WTC11 (cell line): ENCODE measurements at regions not wholly inside any gene's neighbourhood (a gene's known extent, or its start where the extent isn't known, plus 50 kb on each side); places are given as distances from the start of the nearest gene placed in this dataset.

ENCODE experiments used
- ATAC-seq: fragments of 200-7000 bp; cut with Tn5 transposase; 2 replicates; pipeline ENCODE4 v1.10.0; 2021; ENCODE audit warnings: mild to moderate bottlenecking, moderate library complexity
- CTCF ChIA-PET: fragments of 300-600 bp; sonication (Branson Sonifier 250); formaldehyde crosslinking; loops from one replicate; lab custom pipeline; 2021; ENCODE audit warnings: antibody characterized with exemption; lab: Charles Lee
- POLR2A ChIA-PET: fragments of 350-600 bp; sonication (Branson Sonifier 250); formaldehyde crosslinking; loops from one replicate; lab custom pipeline; 2021; ENCODE audit warnings: antibody characterized with exemption; lab: Charles Lee
- DNase-seq: peaks from one replicate; pipeline ENCODE4 v3.0.0; 2021; ENCODE audit warnings: low spot score
- H3K27ac Mint-ChIP-seq: 2 replicates; pipeline ENCODE4 v1.8.0; 2021; ENCODE audit warnings: mixed read lengths
- H3K27me3 Mint-ChIP-seq: 2 replicates; pipeline ENCODE4 v1.8.0; 2021; ENCODE audit warnings: low read depth, mild to moderate bottlenecking, moderate library complexity, mixed read lengths
- H3K36me3 Mint-ChIP-seq: 2 replicates; pipeline ENCODE4 v1.8.0; 2021; ENCODE audit warnings: mixed read lengths
- H3K4me1 Mint-ChIP-seq: 2 replicates; pipeline ENCODE4 v1.8.0; 2022; ENCODE audit warnings: mixed read lengths
- H3K4me3 Mint-ChIP-seq: 2 replicates; pipeline ENCODE4 v1.8.0; 2021; ENCODE audit warnings: mild to moderate bottlenecking, moderate library complexity, mixed read lengths
- H3K9me3 Mint-ChIP-seq: 2 replicates; pipeline ENCODE4 v1.8.0; 2021; ENCODE audit warnings: mixed read lengths
- AFF4 ChIP-seq: sonication (generic); formaldehyde crosslinking; IDR thresholded peaks from 2 replicates; pipeline ENCODE4 v1.8.1; 2023; ENCODE audit warnings: mild to moderate bottlenecking, missing genetic modification reagents, borderline replicate concordance
- E2F5 ChIP-seq: sonication (generic); formaldehyde crosslinking; IDR thresholded peaks from 2 replicates; pipeline ENCODE4 v1.8.1; 2022; ENCODE audit warnings: mild to moderate bottlenecking, moderate library complexity, missing genetic modification reagents
- EMX1 ChIP-seq: fragments of 250-450 bp; sonication (Bioruptor Pico); IDR thresholded peaks from 2 replicates; pipeline ENCODE4 v1.8.0; 2021; ENCODE audit warnings: mild to moderate bottlenecking
- ERG ChIP-seq: fragments of 250-450 bp; sonication (Bioruptor Pico); IDR thresholded peaks from 2 replicates; pipeline ENCODE4 v1.8.0; 2021; ENCODE audit warnings: mild to moderate bottlenecking
- IRF2 ChIP-seq: sonication (generic); formaldehyde crosslinking; IDR thresholded peaks from 2 replicates; pipeline ENCODE4 v1.8.0; 2022; ENCODE audit warnings: low read depth, missing genetic modification reagents, borderline replicate concordance
- JAZF1 ChIP-seq: fragments of 250-450 bp; sonication (Bioruptor Pico); IDR thresholded peaks from 2 replicates; pipeline ENCODE4 v1.9.0; 2021; ENCODE audit warnings: moderate library complexity, mild to moderate bottlenecking, inconsistent platforms
- JUN ChIP-seq: sonication (generic); formaldehyde crosslinking; IDR thresholded peaks from 2 replicates; pipeline ENCODE4 v1.8.0; 2023; ENCODE audit warnings: mild to moderate bottlenecking, missing genetic modification reagents
- NFYB ChIP-seq: sonication (generic); formaldehyde crosslinking; conservative IDR thresholded peaks from 2 replicates; pipeline ENCODE4 v1.8.0; 2022; ENCODE audit warnings: low read depth, missing genetic modification reagents
- NR1H2 ChIP-seq: sonication (generic); formaldehyde crosslinking; IDR thresholded peaks from 2 replicates; pipeline ENCODE4 v1.9.0; 2021; ENCODE audit warnings: mild to moderate bottlenecking, moderate library complexity, missing genetic modification reagents
- SOX15 ChIP-seq: fragments of 250-450 bp; sonication (Bioruptor Pico); IDR thresholded peaks from 2 replicates; pipeline ENCODE4 v1.9.0; 2021; ENCODE audit warnings: mild to moderate bottlenecking
- ZNF138 ChIP-seq: sonication (generic); formaldehyde crosslinking; conservative IDR thresholded peaks from 2 replicates; pipeline ENCODE4 v1.8.1; 2022; ENCODE audit warnings: mild to moderate bottlenecking, moderate library complexity, missing genetic modification reagents
- TF ChIP-seq, protein P1 (sequence below): sonication (generic); formaldehyde crosslinking; IDR thresholded peaks from 2 replicates; pipeline ENCODE4 v1.8.0; 2022; ENCODE audit warnings: mild to moderate bottlenecking, missing genetic modification reagents
- TF ChIP-seq, protein P2 (sequence below): sonication (generic); formaldehyde crosslinking; IDR thresholded peaks from 2 replicates; pipeline ENCODE4 v1.8.1; 2022; ENCODE audit warnings: low read depth, mild to moderate bottlenecking, moderate library complexity, missing genetic modification reagents, borderline replicate concordance

- TF ChIP-seq ERG (CRISPR knock-in tag) (no peak), ZNF138 (no peak), AFF4 (CRISPR knock-in tag) (no peak), NR1H2 (CRISPR knock-in tag) (no peak), NFYB (CRISPR knock-in tag) (no peak), SOX15 (CRISPR knock-in tag) (no peak), E2F5 (no peak)
- TF ChIP-seq, protein P1, sequence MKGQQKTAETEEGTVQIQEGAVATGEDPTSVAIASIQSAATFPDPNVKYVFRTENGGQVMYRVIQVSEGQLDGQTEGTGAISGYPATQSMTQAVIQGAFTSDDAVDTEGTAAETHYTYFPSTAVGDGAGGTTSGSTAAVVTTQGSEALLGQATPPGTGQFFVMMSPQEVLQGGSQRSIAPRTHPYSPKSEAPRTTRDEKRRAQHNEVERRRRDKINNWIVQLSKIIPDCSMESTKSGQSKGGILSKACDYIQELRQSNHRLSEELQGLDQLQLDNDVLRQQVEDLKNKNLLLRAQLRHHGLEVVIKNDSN (CRISPR knock-in tag), result no peak
- TF ChIP-seq, all 79 proteins: peak for 0
Observed at GRCh38 chr6:8237668-8238067, 135.3 kb upstream of the EEF1E1 start (continued).

DNA sequence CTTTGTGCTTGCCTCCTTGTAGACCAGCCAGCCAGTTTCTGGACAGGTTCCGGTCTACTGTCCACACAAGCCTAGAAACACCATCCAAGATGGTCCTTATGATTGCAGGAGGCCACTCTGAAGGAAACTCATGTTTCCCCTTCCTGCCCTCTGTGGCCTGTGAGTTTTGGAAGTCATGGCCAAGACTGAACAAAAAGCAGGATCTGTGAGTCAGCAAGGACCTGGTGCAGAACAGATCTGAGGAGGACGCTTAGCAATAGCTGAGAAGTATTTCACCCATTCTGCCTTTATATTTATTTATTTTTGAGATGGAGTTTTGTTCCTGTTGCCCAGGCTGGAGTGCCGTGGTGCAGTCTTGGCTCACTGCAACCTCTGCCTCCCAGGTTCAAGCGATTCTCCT lies 134.6 kb upstream of the EEF1E1 start:
- CTCF ChIA-PET, result no interaction called here
- TF ChIP-seq JAZF1 (CRISPR knock-in tag) (no peak), IRF2 (no peak), JUN (no peak)
- TF ChIP-seq, protein P2, sequence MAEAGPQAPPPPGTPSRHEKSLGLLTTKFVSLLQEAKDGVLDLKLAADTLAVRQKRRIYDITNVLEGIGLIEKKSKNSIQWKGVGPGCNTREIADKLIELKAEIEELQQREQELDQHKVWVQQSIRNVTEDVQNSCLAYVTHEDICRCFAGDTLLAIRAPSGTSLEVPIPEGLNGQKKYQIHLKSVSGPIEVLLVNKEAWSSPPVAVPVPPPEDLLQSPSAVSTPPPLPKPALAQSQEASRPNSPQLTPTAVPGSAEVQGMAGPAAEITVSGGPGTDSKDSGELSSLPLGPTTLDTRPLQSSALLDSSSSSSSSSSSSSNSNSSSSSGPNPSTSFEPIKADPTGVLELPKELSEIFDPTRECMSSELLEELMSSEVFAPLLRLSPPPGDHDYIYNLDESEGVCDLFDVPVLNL (CRISPR knock-in tag), result no peak
- TF ChIP-seq, all 79 proteins: peak for 0
- Mint-ChIP-seq H3K27me3 (peaks cover 8% of the 10 kb centered on the region), H3K4me1 (peaks cover 16% of the 10 kb centered on the region), H3K4me3 (no peak overlapping the region), H3K36me3 (no peaks in the 10 kb centered on the region), H3K27ac (no peak overlapping the region), H3K9me3 (no peaks in the 10 kb centered on the region)
- DNase-seq (no peak), ATAC-seq (no peak)
- POLR2A ChIA-PET, result no interaction called here

- no peaks in the 10 kb centered on the region for H3K36me3 Mint-ChIP-seq
- ChIA-PET POLR2A (no interaction called here), CTCF (no interaction called here)
- H3K9me3 Mint-ChIP-seq, result no peaks in the 10 kb centered on the region
- H3K27me3 Mint-ChIP-seq, result peaks cover 8% of the 10 kb centered on the region
- no peak overlapping the region for H3K4me3 Mint-ChIP-seq
- ATAC-seq (no peak), DNase-seq (no peak)
- no peak overlapping the region for H3K27ac Mint-ChIP-seq
- H3K4me1 Mint-ChIP-seq, result peaks cover 19% of the 10 kb centered on the region
- TF ChIP-seq ERG (CRISPR knock-in tag), result no peak
- no peak for TF ChIP-seq E2F5
- TF ChIP-seq EMX1 (CRISPR knock-in tag), result no peak
Observed at GRCh38 chr6:8234321-8234720, 132.0 kb upstream of the EEF1E1 start.
